ENCODE measurements at regions not wholly inside any gene's neighbourhood (a gene's known extent, or its start where the extent isn't known, plus 50 kb on each side); places are given as distances from the start of the nearest gene placed in this dataset.

GRCh38 chr6:90936286-90936685, 349.4 kb upstream of the MAP3K7 start:
- TF ChIP-seq, protein P1, sequence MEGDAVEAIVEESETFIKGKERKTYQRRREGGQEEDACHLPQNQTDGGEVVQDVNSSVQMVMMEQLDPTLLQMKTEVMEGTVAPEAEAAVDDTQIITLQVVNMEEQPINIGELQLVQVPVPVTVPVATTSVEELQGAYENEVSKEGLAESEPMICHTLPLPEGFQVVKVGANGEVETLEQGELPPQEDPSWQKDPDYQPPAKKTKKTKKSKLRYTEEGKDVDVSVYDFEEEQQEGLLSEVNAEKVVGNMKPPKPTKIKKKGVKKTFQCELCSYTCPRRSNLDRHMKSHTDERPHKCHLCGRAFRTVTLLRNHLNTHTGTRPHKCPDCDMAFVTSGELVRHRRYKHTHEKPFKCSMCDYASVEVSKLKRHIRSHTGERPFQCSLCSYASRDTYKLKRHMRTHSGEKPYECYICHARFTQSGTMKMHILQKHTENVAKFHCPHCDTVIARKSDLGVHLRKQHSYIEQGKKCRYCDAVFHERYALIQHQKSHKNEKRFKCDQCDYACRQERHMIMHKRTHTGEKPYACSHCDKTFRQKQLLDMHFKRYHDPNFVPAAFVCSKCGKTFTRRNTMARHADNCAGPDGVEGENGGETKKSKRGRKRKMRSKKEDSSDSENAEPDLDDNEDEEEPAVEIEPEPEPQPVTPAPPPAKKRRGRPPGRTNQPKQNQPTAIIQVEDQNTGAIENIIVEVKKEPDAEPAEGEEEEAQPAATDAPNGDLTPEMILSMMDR (IDR thresholded peaks at IDR 0.05) = no peak
- TF ChIP-seq POLR2A (IDR thresholded peaks at IDR 0.05) = no peak
